Stimulated activated CD4-positive, alpha-beta T cell treated with anti-CD3 and anti-CD28 coated beads, Interleukin-1b, Interleukin-23, amount 100 ng/mL, for 24 hours (primary cell): ENCODE measurements at regions not wholly inside any gene's neighbourhood (a gene's known extent, or its start where the extent isn't known, plus 50 kb on each side); places are given as distances from the start of the nearest gene placed in this dataset.

Experiments used
- DNase-seq, 4 experiments: peaks; one replicate each; pipeline ENCODE4 v3.0.0-alpha.2; 2020; ENCODE audit warnings: low read depth in 4 of 4, low spot score in 1 of 4

DNA sequence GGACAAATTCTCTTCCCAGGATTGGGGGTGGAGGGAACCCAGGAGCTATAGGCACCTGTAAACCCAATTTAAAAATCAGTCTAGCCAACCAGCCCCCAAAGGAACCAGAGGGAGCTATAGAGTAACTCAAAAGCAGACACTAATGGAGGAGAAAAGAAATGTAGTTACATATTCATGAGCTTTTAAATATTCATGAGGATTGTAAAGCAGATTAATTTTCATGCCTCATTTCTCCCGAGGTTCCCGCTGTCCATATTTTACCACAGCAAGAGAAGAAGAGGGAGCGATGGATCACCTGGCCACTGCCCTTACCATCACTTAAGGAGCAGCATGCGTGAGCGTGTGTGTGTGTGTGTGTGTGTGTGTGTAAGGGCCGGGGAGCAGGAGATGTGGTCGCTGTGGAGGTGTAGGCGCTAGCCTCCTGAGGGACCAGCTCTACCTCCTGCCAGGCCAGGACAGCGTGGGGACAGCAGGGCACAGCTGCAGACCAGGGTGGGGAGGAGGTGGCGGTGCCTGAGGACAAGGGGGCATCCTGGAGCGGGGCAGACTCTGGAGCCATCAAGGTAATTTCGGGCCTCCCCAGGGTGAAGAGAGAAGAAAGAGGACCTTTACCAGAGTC, 100.7 kb upstream of the THY1 start:
- no peak for DNase-seq

DNA sequence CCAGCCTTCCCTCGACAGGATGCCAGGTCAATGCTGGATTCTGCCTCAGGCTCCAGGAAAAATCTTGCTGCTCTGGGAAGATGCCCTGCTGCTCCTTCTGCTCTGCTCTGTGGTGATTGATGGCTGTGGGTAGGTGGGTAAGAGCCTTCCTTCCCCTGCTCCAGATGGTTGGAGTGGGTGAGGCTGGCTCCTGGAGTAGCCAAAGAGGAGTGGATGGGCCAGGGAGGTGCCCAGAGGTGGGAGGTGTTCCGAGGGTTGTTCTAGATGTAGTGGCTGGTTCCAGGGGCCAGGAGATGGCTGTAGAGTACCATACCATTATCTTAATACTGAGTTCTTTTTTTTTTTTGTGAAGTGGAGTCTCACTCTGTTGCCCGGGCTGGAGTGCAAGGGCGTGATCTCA, 99.6 kb upstream of the THY1 start:
- DNase-seq: no peak

DNA sequence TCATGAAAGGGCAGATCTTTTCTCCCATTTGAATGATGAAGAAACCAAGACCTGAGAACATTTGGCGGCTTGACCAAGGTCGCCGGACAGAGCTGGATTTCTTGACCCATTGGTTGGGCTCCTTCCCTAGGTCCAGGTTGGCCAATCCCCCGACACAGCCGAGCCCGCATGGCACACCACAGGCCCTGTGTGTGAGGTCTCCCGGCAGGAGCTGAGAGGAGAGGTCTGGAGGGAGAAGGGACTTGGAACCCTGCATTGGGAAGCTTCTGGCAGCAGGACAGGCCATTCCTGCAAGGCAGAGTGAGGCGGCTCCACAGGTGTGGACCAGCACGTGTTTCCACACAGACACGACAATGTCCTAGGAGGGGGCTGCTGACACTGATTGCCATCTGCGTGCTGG, 98.6 kb upstream of the THY1 start:
- no peak for DNase-seq

DNA sequence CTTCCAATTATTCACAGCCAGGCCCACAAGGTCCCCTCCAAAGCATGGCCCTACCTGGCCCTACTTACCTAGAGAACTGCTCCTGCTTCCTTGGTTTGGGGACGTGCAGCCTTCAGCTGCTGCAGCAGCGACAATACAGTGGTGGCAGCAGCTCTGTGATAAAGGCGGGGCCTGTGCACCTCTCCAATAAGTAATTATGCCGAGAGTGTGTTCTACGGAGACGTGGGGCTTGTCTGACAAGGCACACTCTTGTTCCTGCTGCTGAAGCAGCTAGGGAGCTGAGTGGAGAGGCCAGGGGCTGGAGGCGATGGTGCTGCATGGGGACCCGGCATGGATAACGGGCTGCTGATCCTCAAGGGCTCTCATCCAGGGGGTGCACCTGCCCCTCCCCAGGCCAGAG, 98.0 kb upstream of the THY1 start:
- DNase-seq: no peak

DNA sequence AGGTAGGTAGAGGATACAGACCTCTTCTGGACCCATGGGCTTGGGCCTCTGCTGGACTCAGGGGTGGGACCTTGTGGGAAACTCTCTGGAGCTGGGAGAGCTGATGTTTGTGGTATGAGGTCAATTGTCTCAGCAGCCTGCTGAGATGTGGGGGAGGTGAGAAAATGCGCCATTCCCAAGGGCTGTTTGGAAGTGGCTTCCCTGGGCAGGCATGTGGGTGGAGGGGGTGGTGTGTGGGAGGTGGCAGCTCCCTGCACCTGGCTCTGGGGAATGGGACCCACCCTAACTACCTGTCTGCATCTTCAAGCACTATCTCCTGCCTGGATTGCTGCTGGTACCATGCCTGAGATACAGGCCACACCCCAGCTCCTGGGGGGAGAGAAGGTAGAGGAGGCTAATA, 97.4 kb upstream of the THY1 start:
- no peak for DNase-seq

DNA sequence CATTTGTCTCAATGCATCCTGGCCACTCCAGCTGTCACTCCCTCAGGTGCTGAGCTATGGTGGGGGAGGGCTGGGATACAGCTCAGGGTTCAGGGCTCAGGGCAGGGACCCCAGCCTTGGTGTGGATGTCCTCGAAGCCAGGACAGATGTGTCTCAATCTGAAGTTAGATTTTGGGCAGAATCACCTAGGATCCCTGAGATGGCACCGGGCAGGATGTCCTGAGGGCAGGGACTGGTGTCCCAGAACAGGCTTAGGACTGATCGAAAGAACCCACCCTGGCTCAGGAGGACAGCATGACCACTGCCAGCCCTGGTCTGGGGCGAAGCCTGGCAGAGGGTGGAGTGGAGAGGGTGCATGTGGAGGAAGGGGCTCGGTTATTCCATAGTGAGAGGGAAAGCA, 96.8 kb upstream of the THY1 start:
- no peak for DNase-seq

DNA sequence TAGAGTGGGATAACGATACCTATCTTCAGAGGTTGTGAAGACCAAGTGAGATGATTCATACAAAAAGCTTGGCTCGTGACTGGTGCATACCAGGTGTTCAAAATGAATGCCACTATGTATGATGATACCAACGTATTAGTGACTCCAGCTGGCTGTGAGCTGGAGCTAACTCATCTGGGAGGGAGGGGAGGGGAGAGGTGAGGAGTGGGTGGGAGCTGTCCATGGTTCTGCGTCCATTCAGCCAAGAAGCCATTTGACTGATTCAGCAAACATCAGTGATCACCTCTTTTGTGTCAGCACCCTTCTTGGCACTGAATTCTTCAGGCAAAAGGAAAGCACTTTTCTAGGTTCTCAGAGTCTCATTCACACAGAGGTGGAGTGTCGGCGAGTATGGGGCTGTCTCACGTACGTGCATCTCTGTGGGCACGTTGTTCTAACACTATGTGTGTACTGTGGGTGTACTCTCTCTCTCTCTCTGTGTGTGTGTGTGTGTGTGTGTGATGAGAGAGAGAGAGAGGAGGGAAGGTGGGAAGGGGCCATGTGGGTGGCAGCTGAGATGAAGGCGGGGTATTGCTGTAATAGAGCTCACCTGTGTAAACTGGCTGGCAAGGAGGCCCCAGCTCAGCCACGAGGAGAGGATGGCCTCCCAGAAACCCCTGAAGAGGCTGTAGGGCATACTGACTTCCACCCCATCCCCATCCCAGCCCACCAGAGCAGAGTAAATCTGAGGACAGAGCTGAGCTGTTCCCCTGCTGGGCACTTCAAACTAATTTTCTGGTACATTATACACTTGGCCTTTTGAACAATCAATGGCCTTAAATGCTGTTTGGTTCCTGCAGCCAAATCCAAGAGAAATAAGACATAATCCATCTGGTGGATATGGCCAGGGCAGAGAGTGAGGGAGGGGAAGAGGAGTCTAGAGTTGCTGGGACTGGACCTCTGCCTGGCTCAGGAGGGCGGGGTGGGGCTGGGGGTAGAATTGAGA, 96.1 kb upstream of the THY1 start:
- DNase-seq: no peak

DNA sequence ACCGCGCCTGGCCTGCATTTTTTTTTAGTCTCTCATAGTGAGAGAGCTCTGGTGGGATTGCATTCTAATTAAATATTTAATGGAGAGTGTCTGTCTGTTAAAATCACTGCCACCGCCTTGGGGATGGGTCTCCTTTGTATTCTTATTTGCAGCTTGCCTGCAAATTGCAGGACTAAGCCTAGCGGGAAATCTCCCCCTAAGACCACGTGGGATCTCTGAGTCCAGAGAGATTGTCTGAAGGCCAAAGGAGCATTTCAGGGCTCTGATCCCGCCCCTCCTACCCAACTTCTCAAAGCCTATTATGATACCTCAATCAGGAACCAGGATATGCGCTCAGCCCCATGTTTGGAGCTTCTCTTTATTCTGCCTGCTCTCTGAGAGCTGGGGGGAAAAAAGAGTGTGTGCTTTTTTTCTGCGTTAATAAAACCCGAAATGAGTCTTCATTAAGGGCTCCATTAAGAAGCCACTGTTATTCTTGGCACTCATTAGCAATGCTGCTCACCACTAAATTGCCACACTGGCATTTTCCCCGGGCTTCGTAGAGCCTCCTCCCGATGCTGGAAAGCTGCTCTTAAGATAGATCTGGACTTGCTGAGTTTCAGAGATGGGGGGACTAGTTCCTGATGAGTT, 92.9 kb upstream of the THY1 start:
- DNase-seq: no peak

DNA sequence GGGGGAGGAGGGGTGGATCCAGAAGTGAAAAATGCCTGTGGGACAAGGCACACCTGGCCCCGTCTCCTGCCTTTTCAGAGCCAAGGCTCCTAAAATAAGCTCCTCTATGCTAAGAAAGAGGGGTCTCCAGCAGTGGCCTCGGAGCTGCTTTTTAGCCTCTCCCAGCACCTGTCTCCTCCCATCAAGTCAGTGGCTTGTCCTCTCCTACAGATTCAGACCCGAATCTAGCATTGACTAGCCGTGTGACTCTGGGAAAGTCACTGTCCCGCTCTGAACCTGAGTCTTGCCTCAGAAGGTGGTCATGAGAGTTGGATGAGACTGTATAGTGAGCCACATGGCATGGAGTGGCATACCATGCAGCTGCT, 90.8 kb upstream of the THY1 start:
- DNase-seq: no peak

DNA sequence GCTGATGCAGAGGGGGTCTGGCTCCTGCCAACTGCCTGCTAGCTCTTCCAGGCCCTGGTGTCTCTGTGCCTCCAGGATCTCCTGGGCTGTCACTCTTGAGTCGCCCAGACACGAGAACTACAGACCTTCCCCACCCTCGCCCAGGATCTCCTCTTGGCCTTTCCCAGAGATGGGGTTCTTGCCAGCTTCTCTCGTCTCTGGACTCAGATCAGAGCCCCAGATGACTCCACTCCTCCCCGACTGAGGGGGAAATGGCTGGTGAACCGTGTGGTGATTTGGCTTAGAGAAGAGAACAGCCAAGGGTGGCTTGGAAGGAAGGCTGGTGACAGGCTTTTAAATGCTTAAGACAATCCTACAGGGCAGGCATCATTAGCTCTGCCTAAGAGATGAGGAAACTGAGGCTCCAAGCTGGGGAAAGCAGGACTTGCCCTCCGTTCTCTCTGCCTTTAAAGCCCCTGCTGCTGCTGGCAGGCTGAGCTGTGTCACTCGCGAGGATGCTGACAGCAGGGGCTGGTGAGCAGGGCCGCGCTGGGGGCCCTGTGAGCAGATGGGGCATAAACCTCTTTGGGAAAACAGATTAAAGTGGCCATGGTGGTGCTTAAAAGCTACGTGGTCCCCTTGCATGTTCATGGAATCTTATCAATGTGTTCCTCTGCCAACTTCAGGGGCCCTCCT, 90.3 kb upstream of the THY1 start:
- no peak for DNase-seq

DNA sequence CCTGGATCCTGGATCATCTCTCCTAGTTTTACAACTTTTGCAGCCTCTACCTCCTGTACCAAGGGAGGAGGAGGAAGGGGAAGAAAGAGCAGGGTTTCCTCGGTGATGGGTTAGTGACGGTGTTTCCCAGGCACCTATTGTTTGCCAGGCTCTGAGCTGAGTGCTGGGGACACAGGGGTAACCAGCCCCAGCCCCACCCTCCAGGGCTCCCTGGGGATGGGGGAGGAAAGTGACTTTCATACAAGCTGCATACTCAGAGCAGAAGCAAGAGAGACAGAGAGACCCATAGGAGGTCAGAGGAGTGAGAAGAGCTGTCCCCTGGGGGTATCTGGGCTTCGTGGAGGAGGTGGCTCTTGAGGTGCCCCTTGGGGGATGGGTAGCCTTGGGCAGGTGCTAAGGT, 89.4 kb upstream of the THY1 start:
- no peak for DNase-seq

DNA sequence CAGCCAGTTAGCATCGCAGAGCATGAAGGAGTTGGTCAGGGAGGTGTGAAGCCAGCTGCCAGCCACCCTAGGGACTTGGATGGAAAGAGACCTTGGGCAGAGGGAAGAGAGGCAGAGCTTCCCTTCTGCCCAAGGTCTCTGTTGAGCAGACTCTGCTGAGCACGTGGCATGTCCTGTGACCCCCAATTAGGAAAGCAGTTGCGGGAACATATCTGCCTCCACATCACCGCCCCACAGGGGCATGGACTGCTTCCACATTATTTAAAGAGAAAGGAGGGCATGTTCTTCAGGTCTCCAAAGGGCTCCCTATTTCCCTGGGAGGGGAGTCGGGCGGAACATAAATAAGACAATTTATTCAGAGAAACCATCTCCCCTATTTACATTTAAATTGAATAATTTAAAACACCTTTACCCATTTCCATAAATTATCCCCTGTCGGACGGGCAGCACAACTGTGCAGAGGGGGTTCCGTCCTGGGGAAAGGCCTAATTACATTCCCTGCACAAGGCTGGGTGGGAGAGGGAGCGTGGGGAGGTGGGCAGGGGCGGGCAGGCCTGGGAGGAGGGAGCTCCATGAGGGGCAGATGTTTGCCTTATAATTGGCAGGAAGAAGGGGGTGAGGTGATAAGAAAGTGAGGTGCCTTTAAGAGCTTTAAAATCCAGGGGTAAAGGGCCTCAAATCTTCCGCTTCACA, 88.8 kb upstream of the THY1 start:
- no peak for DNase-seq

DNA sequence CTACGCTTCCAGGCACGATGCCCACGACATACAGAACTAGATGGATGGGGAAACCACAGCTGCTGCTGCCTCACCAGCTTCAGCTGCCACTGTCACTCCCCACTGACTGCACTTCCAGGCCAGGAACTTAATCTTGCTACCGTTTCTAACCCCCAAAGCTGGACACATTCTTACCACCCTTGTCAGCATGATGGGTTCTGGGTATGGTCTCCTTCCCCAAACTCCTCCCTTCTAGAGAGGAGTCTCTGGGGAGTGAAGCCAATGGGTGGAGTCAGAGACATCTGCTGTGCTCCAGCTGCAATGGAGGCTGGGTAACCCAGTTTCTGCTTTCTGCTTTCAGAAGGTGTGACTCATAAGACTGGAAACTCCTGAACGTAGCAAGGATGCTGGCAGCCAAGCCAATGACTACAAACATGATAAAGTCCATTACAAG, 87.0 kb upstream of the THY1 start:
- DNase-seq: peak in 1 of 4 experiments; percentile 25

DNA sequence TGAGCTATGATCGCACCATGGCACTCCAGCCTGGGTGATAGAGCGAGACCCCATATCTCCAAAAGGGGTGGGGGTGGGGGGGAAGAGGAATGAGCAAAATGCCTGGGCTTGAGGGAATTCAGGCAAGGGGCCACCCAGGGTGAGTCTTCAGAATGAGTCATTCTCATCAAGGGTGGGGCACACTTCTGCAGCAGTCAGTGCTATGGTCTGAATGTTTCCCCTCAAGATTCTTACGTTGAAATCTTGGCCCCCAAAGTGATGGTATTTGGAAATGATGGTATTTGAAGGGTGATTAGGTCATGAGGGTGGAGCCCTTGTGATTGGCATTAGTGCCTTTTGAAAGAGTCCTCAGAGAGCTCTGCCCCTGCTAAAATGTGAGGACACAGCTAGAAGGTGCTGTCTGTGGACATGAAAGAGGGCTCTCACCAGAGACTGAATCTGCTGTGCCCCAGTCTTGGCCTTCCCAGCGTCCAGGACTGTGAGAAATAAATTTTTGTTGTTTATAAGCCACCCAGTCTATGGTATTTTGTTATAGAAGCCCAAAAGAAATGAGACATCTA, 86.4 kb upstream of the THY1 start:
- DNase-seq: no peak

DNA sequence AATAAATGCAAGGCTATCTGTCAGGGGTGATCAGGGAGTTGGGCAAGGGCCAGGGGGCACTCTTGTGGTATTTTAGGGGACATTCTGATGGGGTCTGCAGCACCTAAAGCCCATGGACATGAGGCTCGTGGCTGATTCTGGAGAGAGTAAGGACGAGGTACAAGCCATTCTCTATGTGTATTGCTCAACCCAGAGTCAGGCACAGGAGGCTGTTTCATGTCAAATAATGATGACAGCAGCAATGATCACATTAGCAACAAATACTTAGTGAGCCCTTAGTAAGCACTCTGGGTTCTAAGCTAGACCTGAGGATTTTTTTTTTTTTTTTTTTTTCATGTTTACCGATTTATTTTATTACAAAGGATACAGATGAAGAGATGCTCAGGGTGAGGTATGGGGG, 83.5 kb upstream of the THY1 start:
- no peak for DNase-seq

DNA sequence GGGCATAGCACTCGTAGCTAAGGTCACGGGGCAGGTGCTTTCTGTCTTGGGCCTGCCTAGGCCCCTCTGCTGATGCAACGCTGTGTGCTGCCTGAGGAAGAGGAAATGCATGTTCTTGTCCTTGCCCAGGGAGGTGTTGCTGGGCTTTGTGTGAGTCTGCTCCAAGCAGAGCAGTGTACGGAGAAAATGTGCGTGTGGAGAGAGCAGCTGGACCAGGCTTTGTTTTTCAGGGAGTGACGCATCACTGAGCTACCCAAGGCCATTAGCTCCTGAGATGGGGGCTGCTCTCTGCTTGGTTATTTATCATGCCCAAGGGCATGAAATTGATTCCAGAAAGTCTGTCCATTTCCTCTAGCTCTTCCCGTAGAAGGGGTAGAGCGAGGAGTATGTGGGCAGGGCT, 82.9 kb upstream of the THY1 start:
- no peak for DNase-seq

DNA sequence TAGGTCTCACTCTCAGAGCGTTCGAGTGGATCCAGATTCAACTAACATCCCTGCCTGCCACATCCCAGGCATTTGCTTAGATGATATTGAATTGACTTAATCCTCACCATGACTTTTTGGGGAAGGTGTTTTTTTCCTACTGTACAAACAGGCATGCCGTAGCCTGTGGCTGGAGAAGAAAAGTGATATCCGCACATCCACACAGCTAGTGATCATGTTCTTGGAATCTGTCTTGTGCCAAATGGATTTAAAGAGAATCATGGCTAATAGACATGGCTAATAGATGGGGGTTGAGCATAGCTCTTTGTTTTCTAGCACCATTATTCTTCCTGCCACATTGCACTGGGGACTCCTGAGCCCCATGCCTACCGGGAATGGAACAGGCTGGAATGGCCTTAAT, 82.1 kb upstream of the THY1 start:
- DNase-seq: no peak

DNA sequence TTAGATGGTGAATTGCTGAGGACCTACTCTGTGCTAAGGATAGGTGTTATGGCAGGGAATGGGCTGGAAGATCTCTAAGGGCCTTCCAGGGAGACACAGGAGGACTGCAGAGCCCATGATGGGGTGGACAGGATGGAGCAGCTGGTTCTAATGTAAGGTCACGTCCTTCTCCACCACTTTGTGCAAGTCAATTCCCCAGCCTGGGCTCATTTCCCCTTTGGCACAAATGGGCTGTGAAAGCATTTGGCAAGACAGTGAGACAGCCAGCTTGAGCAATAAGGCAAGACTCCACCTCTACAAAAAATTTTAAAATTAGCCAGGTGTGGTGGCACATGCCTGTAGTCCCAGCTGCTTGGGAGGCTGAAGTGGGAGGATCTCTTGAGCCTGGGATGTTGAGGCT, 81.4 kb upstream of the THY1 start:
- no peak for DNase-seq

DNA sequence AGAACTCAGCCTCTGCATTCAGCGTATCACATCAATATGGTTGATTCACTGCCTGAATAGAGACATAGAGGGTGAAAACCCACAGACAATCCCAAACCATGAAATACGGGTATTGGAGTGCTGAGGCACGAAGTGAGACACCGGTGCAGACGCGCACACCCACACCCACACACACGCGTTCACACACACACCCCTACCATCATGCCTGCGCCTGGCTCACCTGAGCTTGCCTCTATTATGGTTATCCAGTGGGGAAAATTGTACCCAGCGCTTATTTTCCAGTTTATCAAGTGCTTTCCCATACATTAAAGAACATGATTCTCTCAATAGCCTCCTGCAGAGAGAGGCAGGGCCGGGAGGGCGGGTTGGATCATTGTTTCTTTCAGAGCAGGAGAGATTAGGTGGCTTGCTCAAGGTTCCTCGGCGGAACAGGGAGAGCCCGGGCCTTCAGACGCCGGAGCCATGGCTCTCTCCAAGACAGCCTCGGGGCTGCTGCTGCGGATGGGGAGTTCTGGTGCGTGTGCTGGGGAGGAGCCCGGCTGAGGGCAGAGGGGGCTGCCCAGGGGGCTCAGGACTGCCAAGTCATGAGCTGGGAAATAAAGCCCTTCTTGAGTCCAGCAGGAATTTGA, 78.9 kb upstream of the THY1 start:
- DNase-seq: no peak

DNA sequence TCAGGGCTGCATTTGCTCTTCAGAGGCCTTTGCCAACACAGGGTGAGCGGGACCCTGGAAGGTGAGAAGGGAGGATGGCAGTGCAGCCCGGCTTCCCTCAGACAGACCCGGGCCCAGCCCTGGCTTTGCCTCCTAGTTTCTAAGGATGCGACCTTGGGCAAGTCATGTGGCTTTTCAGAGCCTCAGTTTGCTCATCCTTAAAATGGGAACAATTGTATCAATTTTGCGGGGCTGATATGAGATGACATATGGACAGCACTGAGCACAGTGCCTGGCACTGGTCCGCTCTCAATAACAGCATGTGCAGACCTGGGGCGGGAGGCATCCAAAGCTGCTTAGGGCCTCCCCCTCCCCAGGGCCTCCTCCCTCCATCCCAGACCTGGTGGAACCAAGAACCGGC, 74.7 kb upstream of the THY1 start:
- DNase-seq: no peak
